NCI-H2196 (cell line): ENCODE measurements at regions not wholly inside any gene's neighbourhood (a gene's known extent, or its start where the extent isn't known, plus 50 kb on each side); places are given as distances from the start of the nearest gene placed in this dataset.

ENCODE experiments used
- DNase-seq: peaks from one replicate; lab custom pipeline; 2025; ENCODE audit not compliant: unreplicated experiment; lab: John Stamatoyannopoulos, UW

- no peak for DNase-seq
These were observed 232.7 kb downstream of the KLF12 start for GRCh38 chr13:73901324-73902068.

GRCh38 chr13:73900591-73900990 lies 233.6 kb downstream of the KLF12 start:
- DNase-seq: no peak

GRCh38 chr13:73898899-73899298 lies 235.3 kb downstream of the KLF12 start:
- no peak for DNase-seq

DNA sequence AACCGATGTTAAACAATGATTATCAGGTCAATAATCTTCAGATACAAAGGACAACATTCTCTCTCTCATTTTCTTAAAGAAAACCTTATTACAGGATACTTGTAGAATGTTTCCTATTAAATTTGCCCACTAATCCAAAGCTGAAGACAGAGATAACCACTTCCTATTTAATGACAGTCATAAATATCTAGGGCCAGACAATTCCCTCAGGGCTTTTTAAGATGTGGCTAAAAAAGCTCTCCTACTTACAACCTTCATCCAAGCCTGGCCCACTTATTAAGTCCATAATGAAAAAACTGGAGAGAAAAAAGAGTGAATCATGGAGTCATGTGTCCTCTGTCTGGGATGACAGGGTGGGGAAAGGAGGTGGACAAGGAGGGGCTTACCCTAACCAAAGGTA lies 235.9 kb downstream of the KLF12 start:
- no peak for DNase-seq

GRCh38 chr13:73894995-73895571 lies 239.1 kb downstream of the KLF12 start:
- DNase-seq: no peak

DNA sequence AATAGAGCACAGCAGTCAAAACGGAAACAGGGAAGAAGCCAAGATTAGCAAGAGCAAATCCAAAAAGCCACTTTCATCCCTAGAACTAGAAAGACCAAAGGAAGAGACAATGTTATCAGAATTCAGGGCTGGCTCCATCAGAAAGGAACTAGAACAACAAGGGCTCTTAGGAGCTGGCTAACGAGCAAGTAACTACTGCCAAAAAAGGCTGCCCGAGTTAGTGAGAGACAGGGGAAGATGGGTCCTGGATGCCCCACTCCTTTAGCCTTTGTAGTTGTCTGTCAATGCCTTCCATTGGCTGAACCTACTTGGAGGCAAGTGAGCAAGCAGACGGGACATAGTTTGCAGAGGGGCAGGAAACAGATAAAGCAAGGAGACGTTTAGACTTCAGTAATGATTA lies 240.4 kb downstream of the KLF12 start:
- DNase-seq: no peak

DNA sequence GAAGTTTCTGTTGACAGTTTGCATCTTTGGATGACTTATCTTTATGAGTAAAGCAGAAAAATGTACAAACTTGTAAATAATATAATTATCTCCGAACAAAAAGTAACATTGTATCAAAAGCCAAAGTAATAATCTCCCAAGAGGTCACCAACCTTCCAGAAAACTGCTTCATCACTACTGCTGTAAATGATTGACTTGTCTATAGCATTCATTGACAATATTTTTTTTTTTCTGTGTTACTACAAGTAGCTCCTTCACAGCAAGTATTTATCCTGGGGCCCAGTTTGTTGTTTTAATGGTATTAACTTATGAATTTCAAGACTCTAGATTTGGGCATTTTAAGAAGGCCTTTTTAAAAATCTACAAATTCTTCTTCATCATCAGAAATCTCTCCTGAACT lies 242.4 kb downstream of the KLF12 start:
- DNase-seq: no peak

DNA sequence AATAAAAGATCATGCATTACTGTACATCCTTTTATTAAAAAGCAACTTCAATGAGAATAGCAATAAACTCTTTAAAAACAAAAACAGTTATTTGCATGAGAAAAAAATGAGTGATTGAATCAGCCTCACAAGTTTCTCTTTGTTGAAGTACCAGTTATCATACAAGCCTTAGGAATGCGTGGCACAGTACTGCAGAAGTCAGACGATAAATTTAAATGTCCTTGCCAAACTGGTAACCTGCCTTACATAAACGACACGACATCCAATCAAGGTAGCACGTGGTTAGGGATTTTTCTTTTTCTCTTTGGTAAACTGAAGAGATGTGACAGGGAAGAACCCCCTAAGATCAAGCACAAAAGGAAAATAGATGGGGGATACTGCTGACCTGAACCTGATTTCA lies 251.0 kb downstream of the KLF12 start:
- no peak for DNase-seq

DNA sequence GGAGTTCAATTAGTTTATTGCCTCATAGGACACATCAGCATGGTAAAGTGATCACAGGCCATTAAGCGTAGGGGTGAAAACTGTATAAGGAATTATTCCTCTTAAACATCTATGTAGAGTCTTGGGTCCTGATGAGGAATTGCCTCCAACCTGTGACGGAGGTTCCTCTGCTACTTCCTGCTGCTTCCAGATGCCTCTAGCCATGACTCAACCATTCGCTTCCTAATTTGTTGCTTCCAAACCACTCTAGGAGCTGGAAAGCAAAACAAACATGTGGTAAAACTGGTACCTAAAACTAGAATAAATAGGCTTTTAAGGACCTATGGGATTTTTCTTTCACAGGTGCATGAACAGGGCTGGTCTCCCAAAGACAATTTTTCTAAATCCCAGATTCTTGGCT lies 253.8 kb downstream of the KLF12 start:
- no peak for DNase-seq

GRCh38 chr13:73879346-73880015 lies 254.7 kb downstream of the KLF12 start:
- DNase-seq: no peak

GRCh38 chr13:73877399-73877798 lies 256.8 kb downstream of the KLF12 start:
- DNase-seq: no peak

DNA sequence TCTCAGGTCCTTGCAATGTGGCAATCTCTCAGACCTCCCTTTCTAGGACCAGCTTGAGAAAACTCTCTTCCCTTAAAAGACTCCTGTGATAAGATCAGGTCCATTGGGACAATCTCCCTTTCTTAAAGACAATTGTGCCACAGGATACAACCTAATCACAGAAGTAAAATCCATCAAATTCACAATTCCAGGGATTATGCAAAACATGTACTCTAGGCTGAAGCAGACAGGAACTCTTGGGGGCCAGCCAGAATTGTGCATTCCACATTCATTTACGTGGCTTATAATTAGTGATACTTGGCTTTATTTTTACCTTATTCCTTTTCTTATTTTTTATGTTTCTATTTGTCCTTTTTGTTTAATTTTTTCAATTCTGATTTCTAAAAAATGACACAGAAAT lies 257.9 kb downstream of the KLF12 start:
- no peak for DNase-seq

DNA sequence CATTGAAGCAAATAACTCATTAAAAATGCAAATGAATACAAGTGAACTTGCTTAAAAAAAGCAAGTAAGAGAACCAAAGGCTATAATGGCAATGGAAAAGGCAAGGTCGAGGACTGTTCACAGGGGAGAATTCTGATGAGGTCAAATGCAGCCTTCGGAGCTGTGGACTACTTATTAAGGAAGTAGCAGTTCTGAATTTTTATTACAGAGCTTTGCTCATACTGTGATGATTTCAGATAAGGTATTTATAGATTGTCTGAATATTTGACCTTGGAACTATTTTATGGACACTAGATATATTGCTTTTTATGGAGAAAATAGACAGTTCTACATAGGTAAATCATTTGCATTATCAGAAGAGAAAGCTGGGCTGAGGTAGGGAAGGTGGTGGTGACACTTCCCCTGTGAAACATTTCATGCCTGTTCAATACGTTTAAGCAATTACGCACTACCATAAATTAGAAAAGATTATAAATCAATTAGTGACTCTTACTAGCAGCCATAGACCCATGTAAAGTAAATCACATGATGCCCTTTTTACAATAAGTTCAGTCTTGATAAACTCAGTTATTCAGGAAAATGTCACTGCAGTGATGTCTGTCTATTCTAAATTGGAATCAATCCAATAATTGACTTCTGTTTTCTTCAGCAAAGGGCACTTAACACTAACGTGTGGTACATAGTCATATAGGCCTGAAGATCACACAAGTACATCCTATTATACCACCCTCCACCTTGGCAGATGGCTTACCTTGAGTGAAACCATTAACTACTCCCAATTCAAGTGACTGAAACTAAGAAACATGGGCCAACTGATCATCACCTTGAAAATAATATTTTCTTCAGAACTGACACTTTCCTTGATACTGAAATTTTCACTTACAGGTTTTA lies 260.0 kb downstream of the KLF12 start:
- DNase-seq: no peak

DNA sequence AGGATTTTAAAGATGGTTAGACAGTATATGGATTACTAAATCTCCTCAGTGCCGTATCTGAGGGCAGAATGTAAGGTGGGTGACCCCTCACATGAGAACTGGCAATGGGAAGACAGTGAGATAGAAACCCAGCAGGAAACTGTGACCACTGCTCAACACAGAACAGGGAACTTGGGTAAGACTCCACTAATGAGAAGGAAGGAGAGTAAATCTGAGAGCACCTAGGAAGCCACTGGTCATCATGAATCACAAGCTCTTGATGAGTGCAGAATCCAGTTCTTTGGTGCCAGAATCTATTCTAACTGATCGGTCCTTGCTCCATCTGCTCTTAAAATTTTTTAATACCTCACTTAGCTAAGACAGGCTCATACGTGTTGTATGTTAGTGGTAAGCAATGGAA lies 261.8 kb downstream of the KLF12 start:
- no peak for DNase-seq

GRCh38 chr13:73870970-73871935 lies 263.0 kb downstream of the KLF12 start:
- no peak for DNase-seq

GRCh38 chr13:73870036-73870741 lies 264.0 kb downstream of the KLF12 start:
- DNase-seq: no peak

- no peak for DNase-seq
These were observed 269.2 kb downstream of the KLF12 start for GRCh38 chr13:73865027-73865426.

- DNase-seq: no peak
These were observed 273.1 kb downstream of the KLF12 start for GRCh38 chr13:73861136-73861535.

- no peak for DNase-seq
These were observed 273.7 kb downstream of the KLF12 start for GRCh38 chr13:73860501-73860900.

- DNase-seq: no peak
These were observed 274.4 kb downstream of the KLF12 start for GRCh38 chr13:73859841-73860240.
